HPDE6-E6E7 (cell line): ENCODE measurements at regions not wholly inside any gene's neighbourhood (a gene's known extent, or its start where the extent isn't known, plus 50 kb on each side); places are given as distances from the start of the nearest gene placed in this dataset.
"Not testable (repeated sequence)": the region's sequence is repeated elsewhere in the genome, so short reads cannot be mapped to it uniquely, and the experiment has no call there.

Experiments
- DNase-seq: peaks from one replicate; pipeline ENCODE4 v3.0.0; 2011; ENCODE audit warnings: missing footprints; ENCODE audit errors: extremely low spot score

GRCh38 chr1:232134365-232134764 is 495.6 kb downstream of the SIPA1L2 start:
- no peak for DNase-seq

DNA sequence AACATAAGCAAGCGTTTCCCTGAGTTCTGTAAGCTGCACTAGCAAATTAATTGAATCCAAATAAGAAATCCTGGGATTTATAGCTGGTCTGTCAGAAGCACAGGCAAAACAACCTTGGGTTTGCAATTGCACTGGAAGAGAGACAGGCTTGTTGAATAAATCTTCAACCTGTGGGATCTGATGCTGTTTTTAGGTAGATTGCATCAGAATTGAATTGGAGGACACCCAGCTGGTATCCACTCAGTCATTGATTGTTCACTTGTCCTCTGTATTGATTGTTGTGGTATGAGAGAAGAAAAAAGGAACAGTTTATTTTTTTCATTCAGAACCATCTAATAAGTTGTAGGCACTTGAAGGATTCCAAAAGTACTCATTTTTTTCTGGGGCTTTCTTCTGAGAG is 497.4 kb downstream of the SIPA1L2 start:
- no peak for DNase-seq

DNA sequence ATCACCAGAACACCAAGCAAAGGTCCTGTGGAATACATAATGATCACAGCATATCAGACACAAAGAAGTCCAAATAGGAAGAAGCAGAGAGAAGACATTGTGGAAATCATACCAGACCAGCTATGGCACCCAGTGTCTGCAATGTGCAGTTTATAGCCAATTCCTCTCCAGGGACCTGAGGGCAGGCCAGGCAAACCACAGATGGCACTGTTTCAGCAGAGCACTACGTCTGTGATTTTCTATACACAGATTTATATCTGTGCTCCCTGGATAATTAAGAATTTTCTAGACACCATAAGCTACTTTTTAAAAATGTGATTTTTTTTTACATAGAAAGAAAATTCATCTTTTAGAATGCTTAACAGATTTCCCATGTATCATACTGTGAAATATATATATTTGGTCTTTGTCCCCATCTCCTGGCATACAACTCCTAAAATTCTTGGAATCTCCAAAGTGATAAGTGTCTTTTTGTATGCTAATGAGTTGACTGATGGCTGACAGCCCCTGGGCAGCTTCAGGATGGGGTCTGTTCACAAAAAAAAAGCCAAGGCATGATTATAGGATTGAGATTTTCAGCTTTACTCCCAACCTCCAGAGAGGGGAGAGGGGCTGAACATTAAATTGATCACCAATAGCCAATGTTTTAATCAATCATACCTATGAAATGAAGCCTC is 498.1 kb downstream of the SIPA1L2 start:
- no peak for DNase-seq

GRCh38 chr1:232130815-232131480 is 499.0 kb downstream of the SIPA1L2 start:
- no peak for DNase-seq

DNA sequence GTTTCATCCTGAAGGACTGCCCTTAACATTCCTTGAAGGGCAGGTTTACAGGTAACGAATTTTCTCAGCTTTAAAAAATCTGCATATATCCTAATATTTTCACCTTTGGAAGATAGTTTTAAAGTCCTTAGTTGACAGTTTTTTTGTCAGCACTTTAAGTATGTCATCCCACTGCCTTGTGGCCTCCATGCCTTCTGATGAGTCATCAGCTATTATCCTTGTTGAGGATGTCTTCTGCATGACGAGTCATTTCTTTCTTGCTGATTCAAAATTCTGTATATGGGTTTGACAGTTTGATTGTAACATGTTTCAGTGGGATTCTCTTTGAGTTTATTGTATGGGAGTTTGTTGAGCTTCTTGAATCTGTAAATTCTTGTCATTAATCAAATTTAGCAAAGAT is 500.6 kb downstream of the DISC1 start:
- no peak for DNase-seq

DNA sequence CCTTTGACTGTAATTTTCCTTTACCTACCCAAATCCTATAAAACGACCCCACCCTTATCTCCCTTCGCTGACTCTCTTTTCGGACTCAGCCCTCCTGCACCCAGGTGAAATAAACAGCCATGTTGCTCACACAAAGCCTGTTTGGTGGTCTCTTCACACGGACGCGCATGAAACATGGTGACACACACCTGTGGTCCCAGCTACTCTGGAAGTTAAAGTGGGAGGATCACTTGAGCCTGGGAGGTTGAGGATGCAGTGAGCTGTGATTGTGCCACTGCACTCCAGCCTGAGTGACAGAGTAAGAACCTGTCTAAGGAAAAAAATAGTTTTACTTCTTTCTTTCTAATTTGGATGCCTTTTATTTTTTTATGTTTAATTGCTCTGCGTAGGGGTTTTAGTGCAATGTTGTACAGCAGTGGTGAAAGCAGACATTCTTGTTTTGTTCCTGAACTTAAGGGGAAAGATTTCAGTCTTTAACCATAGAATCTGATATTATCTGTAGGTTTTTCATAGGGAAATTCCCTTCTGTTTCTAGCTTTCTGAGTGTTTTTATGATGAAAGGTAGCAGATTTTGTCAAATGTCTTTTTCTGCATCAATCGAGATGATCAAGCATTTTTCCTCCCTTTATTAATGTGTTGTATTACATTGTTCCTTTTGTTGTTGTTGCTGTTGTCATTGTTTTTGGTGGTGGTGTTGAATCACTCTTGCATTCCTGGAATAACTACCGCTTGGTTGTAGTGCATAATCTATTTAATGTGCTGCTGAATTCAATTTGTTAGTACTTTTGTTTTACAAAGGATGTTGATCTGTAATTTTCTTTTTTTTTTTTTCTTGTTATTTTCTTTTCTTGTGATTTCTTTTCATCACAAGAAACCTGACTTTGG is 497.4 kb downstream of the DISC1 start:
- DNase-seq, result no peak

GRCh38 chr1:232117903-232118302 is 491.3 kb downstream of the DISC1 start:
- not testable (repeated sequence) for DNase-seq

- DNase-seq, result no peak
Measured at GRCh38 chr1:232114985-232115384, 488.4 kb downstream of the DISC1 start.

DNA sequence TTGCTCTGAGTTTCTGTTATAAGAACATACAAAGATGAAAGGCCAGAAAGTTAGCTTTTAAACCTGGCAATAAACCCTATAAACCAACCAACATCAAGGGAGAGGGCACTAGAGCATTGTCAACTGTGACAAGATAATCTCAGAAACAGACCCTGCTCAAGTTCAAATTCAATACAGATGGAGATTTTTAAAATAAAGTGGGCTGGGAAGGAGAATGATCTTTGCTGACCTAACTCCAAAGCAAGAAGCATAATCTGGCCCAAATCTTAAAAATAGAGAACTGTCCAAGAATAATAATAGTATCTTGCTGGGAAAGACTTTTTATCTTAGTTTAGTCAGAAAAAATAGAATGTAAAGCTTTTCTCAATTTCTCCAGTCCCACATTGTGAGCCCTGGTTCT is 485.5 kb downstream of the DISC1 start:
- DNase-seq, result no peak

GRCh38 chr1:232111611-232112010 is 485.0 kb downstream of the DISC1 start:
- DNase-seq, result no peak

DNA sequence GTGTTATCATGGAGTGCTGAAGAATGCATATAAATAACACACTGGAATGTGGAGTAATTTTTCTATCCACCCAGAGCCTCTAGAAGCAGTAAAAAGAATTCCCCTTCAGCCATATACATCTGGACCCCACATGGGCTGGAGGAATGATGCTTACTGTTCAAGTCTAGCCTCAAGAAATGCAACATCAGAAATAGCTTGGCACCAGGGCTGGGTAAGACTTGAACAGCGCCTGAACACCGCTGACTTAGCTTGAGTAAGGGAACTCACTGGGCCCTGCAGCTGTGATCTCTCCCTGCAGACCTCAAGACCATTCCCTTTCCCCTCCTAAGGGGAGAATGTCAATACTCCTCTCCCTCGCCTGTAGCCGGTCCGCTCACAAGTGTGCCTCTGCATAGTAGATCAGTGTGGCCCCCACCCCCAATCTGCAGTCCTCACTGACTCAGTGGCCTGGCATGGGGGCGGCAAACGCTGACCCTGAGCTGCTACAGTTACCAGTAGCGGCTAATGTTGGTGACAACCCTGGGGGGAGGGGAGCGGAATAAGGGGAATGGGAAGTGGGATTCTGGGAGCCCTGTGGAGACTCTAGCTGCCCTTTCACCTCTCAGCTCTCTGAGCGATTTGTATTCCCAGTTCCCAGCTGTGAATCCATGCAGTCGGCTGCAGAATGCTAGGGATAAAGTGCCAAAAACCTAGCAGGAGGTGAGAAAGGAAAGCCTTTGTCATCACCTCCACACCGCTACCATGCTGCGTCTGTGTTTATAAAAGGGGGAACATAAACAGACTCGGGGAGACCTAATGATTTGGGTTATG is 483.9 kb downstream of the DISC1 start:
- DNase-seq, result no peak

- DNase-seq, result no peak
Measured at GRCh38 chr1:232109391-232109790, 482.8 kb downstream of the DISC1 start.

DNA sequence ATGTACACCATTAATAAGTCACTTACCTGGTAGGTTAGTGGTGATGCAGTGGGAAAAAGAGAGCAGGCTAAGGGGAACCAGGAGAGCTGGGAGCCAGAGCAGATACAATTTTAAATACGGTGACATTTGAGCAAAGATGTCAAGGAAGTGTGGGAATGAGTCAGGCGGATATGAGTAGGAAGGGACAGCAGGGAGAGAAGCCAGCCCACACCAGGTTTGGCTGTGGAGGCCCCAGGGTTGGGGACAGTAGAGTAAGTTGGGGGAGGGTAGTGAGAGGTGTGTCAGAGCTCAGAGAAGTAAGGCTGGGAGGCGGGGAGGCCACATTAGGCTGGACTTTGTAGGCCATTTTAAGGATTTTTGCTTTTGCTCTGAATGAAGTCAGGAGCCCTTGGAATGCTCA is 482.0 kb downstream of the DISC1 start:
- no peak for DNase-seq

DNA sequence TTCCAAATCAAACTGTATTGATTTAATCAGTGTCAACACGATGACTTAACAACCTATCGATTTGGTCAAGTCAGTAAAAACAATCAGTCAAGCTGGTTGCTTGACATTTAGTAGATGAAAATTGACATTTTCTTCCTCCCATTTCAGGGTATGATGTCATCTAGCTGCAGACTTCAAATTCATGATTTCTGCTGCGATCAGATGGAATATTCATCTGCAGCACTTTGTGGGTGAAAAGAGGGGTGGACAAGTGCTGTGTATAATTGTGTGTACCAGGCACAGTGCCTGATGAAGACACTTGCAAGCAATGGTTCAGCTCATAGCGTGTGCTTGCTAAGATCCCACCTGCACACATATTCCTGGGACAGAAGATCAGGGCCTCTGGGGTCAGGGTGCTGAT is 479.8 kb downstream of the DISC1 start:
- DNase-seq, result no peak

GRCh38 chr1:232105561-232105960 is 479.0 kb downstream of the DISC1 start:
- DNase-seq, result no peak

DNA sequence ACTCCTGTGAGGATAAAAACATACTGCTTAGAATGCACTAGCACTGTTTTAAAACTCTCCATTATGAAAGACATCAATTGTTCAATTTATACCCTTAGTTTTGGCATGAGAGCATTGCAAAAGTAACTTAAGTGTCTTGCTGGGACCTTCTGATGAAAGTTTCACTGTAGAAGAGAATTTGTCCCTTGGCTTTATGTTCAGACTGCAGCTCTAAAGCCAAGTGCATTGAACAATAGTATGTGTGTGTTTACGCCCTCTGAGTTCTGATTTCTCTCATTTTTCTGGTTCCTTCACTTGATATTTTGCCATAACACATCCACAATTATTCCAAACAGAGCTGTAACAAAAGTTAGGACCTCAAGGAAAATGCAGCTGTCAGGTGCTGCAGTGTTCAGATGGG is 474.6 kb downstream of the DISC1 start:
- DNase-seq, result no peak

GRCh38 chr1:232096751-232097150 is 470.2 kb downstream of the DISC1 start:
- no peak for DNase-seq
